Suprapubic skin (tissue), 4 donors: ENCODE measurements at regions not wholly inside any gene's neighbourhood (a gene's known extent, or its start where the extent isn't known, plus 50 kb on each side); places are given as distances from the start of the nearest gene placed in this dataset.

Experiments used
- DNase-seq, 2 donors: peaks; one replicate each; pipeline ENCODE4 v3.0.0-alpha.2; 2019; ENCODE audit warnings: low spot score in 2 of 2
- H3K27ac ChIP-seq: fragments of 200-600 bp; sonication (generic); one replicate; pipeline ENCODE4 v1.5.1; 2019
- H3K27me3 ChIP-seq: fragments of 200-600 bp; sonication (generic); one replicate; pipeline ENCODE4 v1.5.1; 2019
- H3K36me3 ChIP-seq: fragments of 200-600 bp; sonication (generic); one replicate; pipeline ENCODE4 v1.5.1; 2019
- H3K4me1 ChIP-seq: fragments of 200-600 bp; sonication (generic); one replicate; pipeline ENCODE4 v1.5.1; 2019
- H3K4me3 ChIP-seq: fragments of 200-600 bp; sonication (generic); one replicate; pipeline ENCODE4 v1.5.1; 2019; ENCODE audit warnings: mild to moderate bottlenecking
- H3K9me3 ChIP-seq: fragments of 200-600 bp; sonication (generic); one replicate; pipeline ENCODE4 v1.5.1; 2019
- CTCF ChIP-seq, 2 donors: fragments of 200-600 bp in 1 of 2; fragments of 450-650 bp in 1 of 2; sonication (generic) in 1 of 2; IDR thresholded peaks; one replicate each; pipeline ENCODE4 v1.5.1; 2016 to 2019; ENCODE audit warnings: antibody characterized with exemption in 2 of 2, mild to moderate bottlenecking in 1 of 2, moderate library complexity in 1 of 2
- EP300 ChIP-seq: sonication (generic); formaldehyde crosslinking; IDR thresholded peaks from one replicate; pipeline ENCODE4 v1.6.1; 2017; ENCODE audit warnings: antibody characterized with exemption
- POLR2A ChIP-seq, 2 donors: fragments of 450-650 bp; IDR thresholded peaks; one replicate each; pipeline ENCODE4 v1.6.1; 2017; ENCODE audit warnings: antibody characterized with exemption in 2 of 2, mild to moderate bottlenecking in 2 of 2, moderate library complexity in 2 of 2
- POLR2AphosphoS5 ChIP-seq, 3 donors: sonication (generic); formaldehyde crosslinking; IDR thresholded peaks; one replicate each; pipeline ENCODE4 v1.6.1; 2017; ENCODE audit warnings: antibody characterized with exemption in 3 of 3
- WGBS: methylation state at CpG from one replicate; pipeline ENCODE4 v1.1.5; 2018; 5-methylcytosine and 5-hydroxymethylcytosine counted together

GRCh38 chr16:13527332-13527731 is 392.6 kb upstream of the ERCC4 start:
- Histone ChIP-seq H3K27ac (no peak overlapping the region), H3K9me3 (no peaks in the 10 kb centered on the region), H3K36me3 (no peaks in the 10 kb centered on the region), H3K27me3 (no peaks in the 10 kb centered on the region), H3K4me1 (no peaks in the 10 kb centered on the region), H3K4me3 (no peak overlapping the region)
- no peak for DNase-seq
- 72% methylated on average over 7 of the region's 7 CpGs for WGBS
- TF ChIP-seq POLR2AphosphoS5 (IDR thresholded peaks at IDR 0.05) = no peak
- TF ChIP-seq POLR2A (IDR thresholded peaks at IDR 0.05) = no peak
- no peak for TF ChIP-seq CTCF (IDR thresholded peaks at IDR 0.05)
- TF ChIP-seq EP300 = no peak

- no peaks in the 10 kb centered on the region for H3K27me3 ChIP-seq
- H3K27ac ChIP-seq = no peak overlapping the region
- no peaks in the 10 kb centered on the region for H3K36me3 ChIP-seq
- TF ChIP-seq CTCF (IDR thresholded peaks at IDR 0.05) (no peak), POLR2AphosphoS5 (IDR thresholded peaks at IDR 0.05) (no peak), EP300 (no peak), POLR2A (IDR thresholded peaks at IDR 0.05) (no peak)
- H3K9me3 ChIP-seq = no peaks in the 10 kb centered on the region
- 80% methylated on average over 3 of the region's 3 CpGs for WGBS
- no peak overlapping the region for H3K4me3 ChIP-seq
- no peak for DNase-seq
- no peaks in the 10 kb centered on the region for H3K4me1 ChIP-seq
These were observed 391.3 kb upstream of the ERCC4 start for GRCh38 chr16:13528691-13529090.

DNA sequence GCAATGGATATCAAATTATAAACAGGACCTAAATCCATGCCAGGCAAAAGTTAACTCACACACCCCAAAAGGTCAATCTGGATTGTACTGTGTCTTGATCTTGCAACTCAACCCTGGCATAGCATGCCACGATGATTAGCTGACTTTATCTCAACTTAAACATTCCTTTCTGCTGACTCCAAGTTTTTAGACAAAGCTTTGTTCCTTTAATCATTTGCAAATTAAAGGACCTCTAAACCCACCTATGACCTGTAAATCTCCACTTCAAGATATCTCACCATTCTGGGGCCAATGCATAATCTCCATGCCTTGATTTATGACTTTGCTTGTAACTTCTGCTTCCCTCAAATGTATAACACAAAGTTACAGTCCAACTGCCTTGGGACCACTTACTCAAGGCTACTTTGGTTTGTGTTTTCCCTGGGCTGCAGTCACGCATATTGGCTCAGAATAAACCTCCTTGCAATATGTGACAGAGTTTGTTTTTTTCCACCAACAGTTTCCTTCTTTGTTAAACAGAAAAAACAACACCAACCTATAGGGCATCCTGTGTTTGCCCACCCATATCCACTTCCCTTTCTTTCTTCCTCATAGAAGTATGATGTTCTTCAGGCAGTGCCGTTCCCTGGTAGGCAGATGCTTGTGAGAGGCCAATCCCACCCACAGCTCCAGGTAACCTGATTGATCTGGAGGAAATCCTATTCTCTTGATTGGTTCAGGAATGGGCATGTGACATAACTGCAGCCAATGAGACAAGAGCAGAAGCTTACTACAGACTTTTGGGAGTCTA is 390.6 kb upstream of the ERCC4 start:
- Histone ChIP-seq H3K4me1 (no peaks in the 10 kb centered on the region), H3K27me3 (no peaks in the 10 kb centered on the region), H3K36me3 (no peaks in the 10 kb centered on the region), H3K9me3 (no peaks in the 10 kb centered on the region), H3K4me3 (no peak overlapping the region), H3K27ac (no peak overlapping the region)
- no peak for DNase-seq
- TF ChIP-seq POLR2AphosphoS5 (IDR thresholded peaks at IDR 0.05) (no peak), CTCF (IDR thresholded peaks at IDR 0.05) (no peak), EP300 (no peak)
- 52% methylated on average over 3 of the region's 3 CpGs for WGBS

DNA sequence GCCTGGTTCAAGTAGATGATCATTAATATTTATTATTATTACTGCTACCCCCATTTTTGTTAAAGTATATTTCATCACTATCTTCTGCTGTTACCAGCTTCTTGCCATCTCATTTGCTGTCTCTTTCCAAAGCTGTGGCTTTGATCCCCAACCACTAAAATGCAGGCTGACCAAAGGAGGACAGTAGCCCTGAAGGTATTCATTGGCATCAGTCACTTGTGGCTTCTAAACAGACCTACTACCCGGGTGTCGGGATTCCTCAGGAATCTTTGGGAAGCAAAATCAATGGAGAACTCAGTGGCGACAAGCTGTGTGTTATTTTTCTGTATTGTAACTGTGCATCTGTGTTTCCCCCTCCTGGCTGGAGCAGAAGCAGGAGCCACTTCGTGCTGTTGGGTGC is 379.2 kb upstream of the ERCC4 start:
- Histone ChIP-seq H3K27ac (no peak overlapping the region), H3K9me3 (no peaks in the 10 kb centered on the region), H3K27me3 (no peaks in the 10 kb centered on the region), H3K36me3 (no peaks in the 10 kb centered on the region), H3K4me1 (no peaks in the 10 kb centered on the region), H3K4me3 (no peak overlapping the region)
- no peak for TF ChIP-seq POLR2AphosphoS5 (IDR thresholded peaks at IDR 0.05)
- TF ChIP-seq CTCF (IDR thresholded peaks at IDR 0.05) = no peak
- no peak for TF ChIP-seq POLR2A (IDR thresholded peaks at IDR 0.05)
- TF ChIP-seq EP300 = no peak
- 85% methylated on average over 4 of the region's 4 CpGs for WGBS
- no peak for DNase-seq

DNA sequence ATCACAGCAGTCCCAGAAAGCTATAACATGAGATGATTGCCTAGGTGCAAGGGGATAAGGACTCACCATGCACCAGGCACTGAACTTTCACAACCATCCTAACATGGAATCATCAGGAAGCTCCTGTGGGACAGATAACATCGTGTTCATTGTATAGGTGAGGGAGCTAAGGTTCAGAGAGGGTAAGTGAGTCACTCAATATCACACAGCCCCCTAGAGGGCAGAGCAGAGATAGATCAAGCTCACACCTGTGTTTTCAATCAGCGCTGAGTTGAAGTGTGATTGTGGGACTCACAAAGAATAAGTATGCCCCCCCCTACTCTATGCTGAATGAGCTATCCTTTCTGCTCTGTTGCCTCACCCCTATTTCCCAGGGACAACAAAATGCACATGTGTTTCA is 377.7 kb upstream of the ERCC4 start:
- Histone ChIP-seq H3K4me3 (no peak overlapping the region), H3K27ac (no peak overlapping the region), H3K27me3 (no peaks in the 10 kb centered on the region), H3K36me3 (no peaks in the 10 kb centered on the region), H3K9me3 (no peaks in the 10 kb centered on the region), H3K4me1 (no peaks in the 10 kb centered on the region)
- 77% methylated on average over 2 of the region's 2 CpGs for whole genome bisulfite sequencing
- no peak for TF ChIP-seq POLR2A (IDR thresholded peaks at IDR 0.05)
- TF ChIP-seq EP300 = no peak
- TF ChIP-seq CTCF (IDR thresholded peaks at IDR 0.05) = no peak
- no peak for TF ChIP-seq POLR2AphosphoS5 (IDR thresholded peaks at IDR 0.05)
- DNase-seq = no peak
